ENCODE measurements at regions not wholly inside any gene's neighbourhood (a gene's known extent, or its start where the extent isn't known, plus 50 kb on each side); places are given as distances from the start of the nearest gene placed in this dataset.
"Not testable (repeated sequence)": the region's sequence is repeated elsewhere in the genome, so short reads cannot be mapped to it uniquely, and the experiment has no call there.

- no peaks in the 10 kb centered on the region for H3K27me3 ChIP-seq (ENCODE audit: insufficient read depth, low read length)
- H3K36me3 ChIP-seq (ENCODE audit: insufficient read depth, low read length): no peaks in the 10 kb centered on the region
- no peak overlapping the region for H3K4me3 ChIP-seq (ENCODE audit: low read length)
- no peak overlapping the region for H3K27ac ChIP-seq (ENCODE audit: low read depth, low read length)
- no peaks in the 10 kb centered on the region for H3K9me3 ChIP-seq (ENCODE audit: insufficient read depth, low read depth, low read length)
- no peak overlapping the region for H3K9ac ChIP-seq (ENCODE audit: low read depth, low read length)
- H3K4me1 ChIP-seq (ENCODE audit: insufficient read depth, low read length): no peaks in the 10 kb centered on the region; the same call in 1 of the 2 replicates
- 66% methylated on average over 2 of the region's 2 CpGs for WGBS
Measured at GRCh38 chr6:85355816-85356215, 94.1 kb upstream of the NT5E start.

- Histone ChIP-seq H3K36me3 (ENCODE audit: insufficient read depth, low read length) (no peaks in the 10 kb centered on the region), H3K9me3 (ENCODE audit: insufficient read depth, low read depth, low read length) (no peaks in the 10 kb centered on the region), H3K4me3 (ENCODE audit: low read length) (no peak overlapping the region), H3K27ac (ENCODE audit: low read depth, low read length) (no peak overlapping the region), H3K9ac (ENCODE audit: low read depth, low read length) (no peak overlapping the region), H3K4me1 (ENCODE audit: insufficient read depth, low read length) (no peaks in the 10 kb centered on the region), H3K27me3 (ENCODE audit: insufficient read depth, low read length) (no peaks in the 10 kb centered on the region)
- WGBS: 23% methylated on average over 8 of the region's 10 CpGs
Measured at GRCh38 chr6:85354761-85355618, 94.9 kb upstream of the NT5E start.

- Histone ChIP-seq H3K36me3 (ENCODE audit: insufficient read depth, low read length) (no peaks in the 10 kb centered on the region), H3K9me3 (ENCODE audit: insufficient read depth, low read depth, low read length) (no peaks in the 10 kb centered on the region), H3K27ac (ENCODE audit: low read depth, low read length) (no peak overlapping the region), H3K9ac (ENCODE audit: low read depth, low read length) (no peak overlapping the region), H3K4me1 (ENCODE audit: insufficient read depth, low read length) (no peaks in the 10 kb centered on the region), H3K4me3 (ENCODE audit: low read length) (no peak overlapping the region), H3K27me3 (ENCODE audit: insufficient read depth, low read length) (no peaks in the 10 kb centered on the region)
- 93% methylated on average over 1 of the region's 3 CpGs for WGBS
Measured at GRCh38 chr6:85353012-85353411, 96.9 kb upstream of the NT5E start.

- WGBS: 68% methylated on average over 3 of the region's 5 CpGs
- no peaks in the 10 kb centered on the region for H3K27me3 ChIP-seq (ENCODE audit: insufficient read depth, low read length)
Measured at GRCh38 chr6:85348643-85349042, 101.2 kb upstream of the NT5E start.

GRCh38 chr6:85347812-85348211, 102.1 kb upstream of the NT5E start:
- Histone ChIP-seq H3K27me3 (ENCODE audit: insufficient read depth, low read length) (no peaks in the 10 kb centered on the region), H3K4me1 (ENCODE audit: insufficient read depth, low read length) (no peaks in the 10 kb centered on the region), H3K9me3 (ENCODE audit: insufficient read depth, low read depth, low read length) (no peaks in the 10 kb centered on the region), H3K9ac (ENCODE audit: low read depth, low read length) (no peak overlapping the region), H3K4me3 (ENCODE audit: low read length) (no peak overlapping the region), H3K36me3 (ENCODE audit: insufficient read depth, low read length) (no peaks in the 10 kb centered on the region), H3K27ac (ENCODE audit: low read depth, low read length) (no peak overlapping the region)
- 96% methylated on average over 1 of the region's 1 CpG for WGBS

More at GRCh38 chr6:85348643-85349042, 101.2 kb upstream of the NT5E start:
- Histone ChIP-seq H3K36me3 (ENCODE audit: insufficient read depth, low read length) (no peaks in the 10 kb centered on the region), H3K4me1 (ENCODE audit: insufficient read depth, low read length) (no peaks in the 10 kb centered on the region), H3K27ac (ENCODE audit: low read depth, low read length) (no peak overlapping the region), H3K4me3 (ENCODE audit: low read length) (no peak overlapping the region), H3K9me3 (ENCODE audit: insufficient read depth, low read depth, low read length) (no peaks in the 10 kb centered on the region), H3K9ac (ENCODE audit: low read depth, low read length) (no peak overlapping the region)

GRCh38 chr6:85346196-85346595, 103.7 kb upstream of the NT5E start:
- Histone ChIP-seq H3K4me3 (ENCODE audit: low read length) (no peak overlapping the region), H3K27me3 (ENCODE audit: insufficient read depth, low read length) (no peaks in the 10 kb centered on the region), H3K27ac (ENCODE audit: low read depth, low read length) (no peak overlapping the region), H3K9me3 (ENCODE audit: insufficient read depth, low read depth, low read length) (no peaks in the 10 kb centered on the region), H3K36me3 (ENCODE audit: insufficient read depth, low read length) (no peaks in the 10 kb centered on the region), H3K9ac (ENCODE audit: low read depth, low read length) (no peak overlapping the region), H3K4me1 (ENCODE audit: insufficient read depth, low read length) (no peaks in the 10 kb centered on the region)
- no CpG with 5 or more reads among the region's 1 CpG for WGBS

- no peaks in the 10 kb centered on the region for H3K9me3 ChIP-seq (ENCODE audit: insufficient read depth, low read depth, low read length)
- H3K9ac ChIP-seq (ENCODE audit: low read depth, low read length): no peak overlapping the region
- WGBS: 100% methylated on average over 1 of the region's 1 CpG
- H3K27me3 ChIP-seq (ENCODE audit: insufficient read depth, low read length): no peaks in the 10 kb centered on the region
- H3K4me3 ChIP-seq (ENCODE audit: low read length): no peak overlapping the region
- H3K36me3 ChIP-seq (ENCODE audit: insufficient read depth, low read length): no peaks in the 10 kb centered on the region
- no peak overlapping the region for H3K27ac ChIP-seq (ENCODE audit: low read depth, low read length)
- no peaks in the 10 kb centered on the region for H3K4me1 ChIP-seq (ENCODE audit: insufficient read depth, low read length)
Measured at GRCh38 chr6:85344996-85345395, 104.9 kb upstream of the NT5E start.

GRCh38 chr6:85343428-85343827, 106.5 kb upstream of the NT5E start:
- Histone ChIP-seq H3K36me3 (ENCODE audit: insufficient read depth, low read length) (no peaks in the 10 kb centered on the region), H3K9ac (ENCODE audit: low read depth, low read length) (no peak overlapping the region), H3K9me3 (ENCODE audit: insufficient read depth, low read depth, low read length) (no peaks in the 10 kb centered on the region), H3K4me1 (ENCODE audit: insufficient read depth, low read length) (no peaks in the 10 kb centered on the region), H3K27me3 (ENCODE audit: insufficient read depth, low read length) (no peaks in the 10 kb centered on the region), H3K27ac (ENCODE audit: low read depth, low read length) (no peak overlapping the region), H3K4me3 (ENCODE audit: low read length) (no peak overlapping the region)
- 79% methylated on average over 1 of the region's 1 CpG for WGBS

- H3K27ac ChIP-seq (ENCODE audit: low read depth, low read length): no peak overlapping the region
- 94% methylated on average over 4 of the region's 4 CpGs for WGBS
Measured at GRCh38 chr6:85329196-85329595, 120.7 kb upstream of the NT5E start.

GRCh38 chr6:85325811-85326210, 124.1 kb upstream of the NT5E start:
- H3K4me3 ChIP-seq (ENCODE audit: low read length); H3K9me3 ChIP-seq (ENCODE audit: insufficient read depth, low read depth, low read length); H3K4me1 ChIP-seq (ENCODE audit: insufficient read depth, low read length); H3K9ac ChIP-seq (ENCODE audit: low read depth, low read length); H3K27ac ChIP-seq (ENCODE audit: low read depth, low read length); H3K36me3 ChIP-seq (ENCODE audit: insufficient read depth, low read length); H3K27me3 ChIP-seq (ENCODE audit: insufficient read depth, low read length): not testable (repeated sequence)
- 96% methylated on average over 31 of the region's 31 CpGs for WGBS

More at GRCh38 chr6:85329196-85329595, 120.7 kb upstream of the NT5E start:
- H3K9me3 ChIP-seq (ENCODE audit: insufficient read depth, low read depth, low read length): no peaks in the 10 kb centered on the region
- no peaks in the 10 kb centered on the region for H3K27me3 ChIP-seq (ENCODE audit: insufficient read depth, low read length)
- no peak overlapping the region for H3K9ac ChIP-seq (ENCODE audit: low read depth, low read length)
- H3K4me3 ChIP-seq (ENCODE audit: low read length): no peak overlapping the region
- no peaks in the 10 kb centered on the region for H3K36me3 ChIP-seq (ENCODE audit: insufficient read depth, low read length)
- H3K4me1 ChIP-seq (ENCODE audit: insufficient read depth, low read length): no peaks in the 10 kb centered on the region

GRCh38 chr6:85323435-85324040, 126.3 kb upstream of the NT5E start:
- H3K27me3 ChIP-seq (ENCODE audit: insufficient read depth, low read length): no peaks in the 10 kb centered on the region
- WGBS: 43% methylated on average over 9 of the region's 9 CpGs
- no peak overlapping the region for H3K4me3 ChIP-seq (ENCODE audit: low read length)
- peaks cover 2% of the 10 kb centered on the region; the same call in 1 of the 2 replicates for H3K9me3 ChIP-seq (ENCODE audit: insufficient read depth, low read depth, low read length)
- no peak overlapping the region for H3K9ac ChIP-seq (ENCODE audit: low read depth, low read length)
- H3K4me1 ChIP-seq (ENCODE audit: insufficient read depth, low read length): no peaks in the 10 kb centered on the region
- no peak overlapping the region for H3K27ac ChIP-seq (ENCODE audit: low read depth, low read length)
- no peaks in the 10 kb centered on the region for H3K36me3 ChIP-seq (ENCODE audit: insufficient read depth, low read length)

Data from HUES64 (cell line).